Thyroid gland (tissue), 4 donors: ENCODE measurements at regions not wholly inside any gene's neighbourhood (a gene's known extent, or its start where the extent isn't known, plus 50 kb on each side); places are given as distances from the start of the nearest gene placed in this dataset.

Source experiments
- DNase-seq, 2 donors: peaks; one replicate each; pipeline ENCODE4 v3.0.0-alpha.2; 2019
- H3K27ac ChIP-seq, 3 donors: fragments of 200-600 bp; sonication (generic); 1 replicate in 2 of 3; 2 replicates in 1 of 3; pipeline ENCODE4 v1.5.1; 2016 to 2019; ENCODE audit warnings: mild to moderate bottlenecking in 1 of 3, moderate library complexity in 1 of 3
- H3K27me3 ChIP-seq: fragments of 200-600 bp; sonication (generic); one replicate; pipeline ENCODE4 v1.5.1; 2019
- H3K36me3 ChIP-seq, 2 donors: fragments of 200-600 bp; sonication (generic); one replicate each; pipeline ENCODE4 v1.5.1; 2016 to 2019
- H3K4me1 ChIP-seq, 2 donors: fragments of 200-600 bp; sonication (generic); one replicate each; pipeline ENCODE4 v1.5.1; 2017 to 2019
- H3K4me3 ChIP-seq, 3 donors: fragments of 200-600 bp; sonication (generic); replicated peaks in 1 of 3; 1 replicate in 2 of 3; 2 replicates in 1 of 3; pipeline ENCODE4 v1.5.1; 2016; ENCODE audit warnings: mild to moderate bottlenecking in 1 of 3
- H3K9me3 ChIP-seq: fragments of 200-600 bp; sonication (generic); one replicate; pipeline ENCODE4 v1.5.1; 2017
- CTCF ChIP-seq, 6 experiments: fragments of 200-600 bp in 3 of 6; fragments of 450-650 bp in 3 of 6; sonication (generic) in 3 of 6; IDR thresholded peaks; one replicate each; pipeline ENCODE4 v1.5.1; 2016 to 2019; ENCODE audit warnings: antibody characterized with exemption in 6 of 6, mild to moderate bottlenecking in 2 of 6, inconsistent platforms in 1 of 6, moderate library complexity in 1 of 6
- POLR2A ChIP-seq, 2 donors: fragments of 450-650 bp; IDR thresholded peaks; one replicate each; pipeline ENCODE4 v1.6.1; 2017; ENCODE audit warnings: antibody characterized with exemption in 2 of 2, mild to moderate bottlenecking in 2 of 2, moderate library complexity in 1 of 2
- whole genome bisulfite sequencing, 2 donors: methylation state at CpG; one replicate each; pipeline ENCODE4 v1.1.5; 2017; 5-methylcytosine and 5-hydroxymethylcytosine counted together
- intact Hi-C: fragments of 100-400 bp; cut with DNase I; formaldehyde crosslinking; loops from one replicate; pipeline ENCODE4 v1.15.1; 2023

- Histone ChIP-seq H3K27ac (no peak overlapping the region), H3K27me3 (no peaks in the 10 kb centered on the region), H3K9me3 (no peaks in the 10 kb centered on the region), H3K36me3 (no peaks in the 10 kb centered on the region), H3K4me3 (no peak overlapping the region), H3K4me1 (no peaks in the 10 kb centered on the region)
- TF ChIP-seq POLR2A (IDR thresholded peaks at IDR 0.05) = no peak
- TF ChIP-seq CTCF (IDR thresholded peaks at IDR 0.05) = no peak
- WGBS, 2 donors = 95 to 99% methylated on average over 1 of the region's 1 CpG
- intact Hi-C loops = no loop called here
- no peak for DNase-seq
Observed at GRCh38 chr4:11842620-11843263, 414.0 kb upstream of the HS3ST1 start.

- intact Hi-C loops = no loop called here
- DNase-seq = no peak
Observed at GRCh38 chr4:11839889-11840288, 411.2 kb upstream of the HS3ST1 start.

GRCh38 chr4:11831739-11832138 is 403.0 kb upstream of the HS3ST1 start:
- DNase-seq = no peak
- intact Hi-C loops = no loop called here
- H3K27me3 ChIP-seq = no peaks in the 10 kb centered on the region
- H3K4me3 ChIP-seq = no peak overlapping the region
- no peak overlapping the region for H3K27ac ChIP-seq
- no peaks in the 10 kb centered on the region for H3K36me3 ChIP-seq
- no peaks in the 10 kb centered on the region for H3K9me3 ChIP-seq
- TF ChIP-seq CTCF (IDR thresholded peaks at IDR 0.05) = no peak
- no peak for TF ChIP-seq POLR2A (IDR thresholded peaks at IDR 0.05)
- 59 to 65% methylated on average over 5 of the region's 5 CpGs for WGBS, 2 donors
- H3K4me1 ChIP-seq = no peaks in the 10 kb centered on the region

More at GRCh38 chr4:11839889-11840288, 411.2 kb upstream of the HS3ST1 start:
- H3K36me3 ChIP-seq = no peaks in the 10 kb centered on the region
- TF ChIP-seq CTCF (IDR thresholded peaks at IDR 0.05) (no peak), POLR2A (IDR thresholded peaks at IDR 0.05) (no peak)
- H3K9me3 ChIP-seq = no peaks in the 10 kb centered on the region
- no peaks in the 10 kb centered on the region for H3K27me3 ChIP-seq
- no peaks in the 10 kb centered on the region for H3K4me1 ChIP-seq
- H3K27ac ChIP-seq = no peak overlapping the region
- no peak overlapping the region for H3K4me3 ChIP-seq

- no peaks in the 10 kb centered on the region for H3K27me3 ChIP-seq
- H3K27ac ChIP-seq = no peak overlapping the region
- TF ChIP-seq POLR2A (IDR thresholded peaks at IDR 0.05) (no peak), CTCF (IDR thresholded peaks at IDR 0.05) (no peak)
- no peaks in the 10 kb centered on the region for H3K4me1 ChIP-seq
- H3K36me3 ChIP-seq = no peaks in the 10 kb centered on the region
- WGBS, 2 donors = 75 to 80% methylated on average over 2 of the region's 2 CpGs
- intact Hi-C loops = no loop called here
- DNase-seq = no peak
- H3K4me3 ChIP-seq = no peak overlapping the region
- H3K9me3 ChIP-seq = no peaks in the 10 kb centered on the region
Observed at GRCh38 chr4:11824566-11824965, 395.9 kb upstream of the HS3ST1 start.

GRCh38 chr4:11821772-11822430 is 393.2 kb upstream of the HS3ST1 start:
- Histone ChIP-seq H3K27me3 (no peaks in the 10 kb centered on the region), H3K4me1 (no peaks in the 10 kb centered on the region), H3K27ac (no peak overlapping the region), H3K36me3 (no peaks in the 10 kb centered on the region), H3K9me3 (no peaks in the 10 kb centered on the region), H3K4me3 (no peak overlapping the region)
- TF ChIP-seq CTCF (IDR thresholded peaks at IDR 0.05) = no peak
- TF ChIP-seq POLR2A (IDR thresholded peaks at IDR 0.05) = no peak
- WGBS, 2 donors = 34 to 41% methylated on average over 2 of the region's 2 CpGs
- intact Hi-C loops = no loop called here
- no peak for DNase-seq
